Activated T-cell treated with anti-CD3 and anti-CD28 coated beads, Interleukin-2, amount 50 U/mL, for 24 hours (primary cell): ENCODE measurements at regions not wholly inside any gene's neighbourhood (a gene's known extent, or its start where the extent isn't known, plus 50 kb on each side); places are given as distances from the start of the nearest gene placed in this dataset.

Experiments used
- DNase-seq: peaks from one replicate; pipeline ENCODE4 v3.0.0-alpha.2; 2020
- H3K27ac Mint-ChIP-seq: 2 replicates; pipeline ENCODE4 v1.8.0; 2020; ENCODE audit warnings: mild to moderate bottlenecking, mixed read lengths
- H3K27me3 Mint-ChIP-seq: 2 replicates; pipeline ENCODE4 v1.8.0; 2020; ENCODE audit warnings: mixed read lengths
- H3K36me3 Mint-ChIP-seq: 2 replicates; pipeline ENCODE4 v1.8.0; 2020; ENCODE audit warnings: low read depth, mixed read lengths
- H3K4me1 Mint-ChIP-seq: 2 replicates; pipeline ENCODE4 v1.8.0; 2020; ENCODE audit warnings: low read depth, mixed read lengths
- H3K4me3 Mint-ChIP-seq: 2 replicates; pipeline ENCODE4 v1.8.0; 2020; ENCODE audit warnings: mild to moderate bottlenecking, moderate library complexity, mixed read lengths
- H3K9me3 Mint-ChIP-seq: 2 replicates; pipeline ENCODE4 v1.8.0; 2020; ENCODE audit warnings: mixed read lengths

GRCh38 chr4:184536881-184537248 is 62.5 kb upstream of the IRF2 start:
- Mint-ChIP-seq H3K27me3 (no peaks in the 10 kb centered on the region), H3K36me3 (peaks cover 10% of the 10 kb centered on the region), H3K9me3 (peaks cover 3% of the 10 kb centered on the region), H3K27ac (peak overlapping the region; percentile 98), H3K4me3 (peak overlapping the region; percentile 92), H3K4me1 (peaks cover 59% of the 10 kb centered on the region)
- no peak for DNase-seq

DNA sequence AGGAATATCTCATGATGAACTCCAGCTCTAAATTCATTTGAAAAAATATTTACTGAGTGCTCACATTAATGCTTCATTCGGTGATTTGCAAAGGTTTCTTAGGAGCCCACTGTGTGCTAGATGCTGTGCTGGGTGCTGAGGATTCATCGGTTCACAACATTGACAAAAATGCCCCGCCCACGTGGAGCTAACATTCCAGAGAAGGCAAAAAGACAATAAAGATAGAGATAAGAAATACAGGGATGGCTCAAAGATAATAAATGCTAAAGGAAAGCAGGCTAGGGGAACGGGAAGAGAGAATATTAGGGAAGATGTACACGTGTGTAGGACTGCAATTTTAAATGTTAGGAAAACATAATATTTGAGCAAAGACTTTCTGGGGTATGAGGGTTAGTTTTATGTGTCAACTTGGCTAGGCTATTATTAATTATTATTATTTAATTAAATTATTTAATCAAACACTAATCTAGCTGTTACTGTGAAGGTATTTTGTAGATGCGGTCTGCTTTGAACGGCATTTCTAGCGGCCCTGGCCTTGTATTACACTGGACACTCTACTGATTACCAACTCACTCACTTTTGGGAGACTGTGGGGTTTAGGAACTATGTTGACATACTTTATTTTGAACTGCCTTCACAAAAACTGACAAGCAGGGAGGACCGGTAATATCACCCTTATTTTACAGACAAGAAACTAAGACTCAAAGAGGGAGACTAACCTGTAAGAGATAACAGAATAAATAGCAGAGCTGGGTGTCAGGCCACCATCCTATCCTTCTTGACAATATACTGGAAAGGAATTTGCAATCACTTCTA is 61.9 kb upstream of the IRF2 start:
- peaks cover 59% of the 10 kb centered on the region for H3K4me1 Mint-ChIP-seq
- H3K27ac Mint-ChIP-seq: peak overlapping the region; percentile 98
- peak overlapping the region; percentile 92 for H3K4me3 Mint-ChIP-seq
- no peaks in the 10 kb centered on the region for H3K27me3 Mint-ChIP-seq
- peaks cover 10% of the 10 kb centered on the region for H3K36me3 Mint-ChIP-seq
- no peak for DNase-seq
- H3K9me3 Mint-ChIP-seq: peaks cover 3% of the 10 kb centered on the region

DNA sequence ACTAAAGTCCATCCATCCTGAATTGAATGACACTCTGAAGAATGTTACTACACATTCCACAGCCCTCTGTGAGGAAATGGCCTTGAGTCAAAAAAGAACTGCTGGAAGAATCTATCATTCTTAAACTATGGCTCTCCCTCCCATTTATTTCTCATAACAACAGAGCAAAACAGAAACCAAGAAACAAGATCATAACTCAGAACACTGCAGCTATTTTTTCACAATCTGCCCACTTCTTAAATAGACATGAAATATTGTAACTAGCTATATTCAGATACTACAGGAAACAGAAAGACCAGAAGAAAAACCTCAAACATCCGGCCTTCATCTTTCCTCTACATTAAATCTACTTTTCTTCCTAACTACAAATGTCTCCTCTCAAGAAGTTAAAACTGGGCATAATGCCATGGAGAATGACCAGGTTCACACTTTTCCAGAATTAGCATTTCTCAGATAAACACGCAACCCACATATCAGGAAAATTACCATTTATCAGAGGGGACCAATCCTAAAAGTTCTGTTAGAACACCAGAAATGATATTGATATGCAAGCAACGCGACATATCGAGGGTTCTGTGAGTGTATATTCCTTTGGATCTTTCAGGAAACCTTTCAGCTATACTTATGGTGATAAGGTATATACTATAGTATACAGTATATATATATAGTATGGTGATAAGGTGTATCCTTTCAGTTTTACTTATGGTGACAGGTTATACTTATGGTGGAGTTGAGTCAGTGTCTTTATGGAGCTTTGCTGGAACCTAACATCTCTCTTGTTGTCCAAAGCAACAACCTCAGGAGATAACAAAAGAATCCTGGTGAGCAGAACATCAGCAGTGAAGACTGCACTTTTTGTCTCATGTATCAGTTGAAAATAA is 60.4 kb upstream of the IRF2 start:
- Mint-ChIP-seq H3K27me3 (no peaks in the 10 kb centered on the region), H3K4me1 (peaks cover 68% of the 10 kb centered on the region), H3K4me3 (peak overlapping the region; percentile 62), H3K9me3 (peaks cover 3% of the 10 kb centered on the region), H3K27ac (peak overlapping the region; percentile 95), H3K36me3 (peaks cover 10% of the 10 kb centered on the region)
- DNase-seq: no peak

DNA sequence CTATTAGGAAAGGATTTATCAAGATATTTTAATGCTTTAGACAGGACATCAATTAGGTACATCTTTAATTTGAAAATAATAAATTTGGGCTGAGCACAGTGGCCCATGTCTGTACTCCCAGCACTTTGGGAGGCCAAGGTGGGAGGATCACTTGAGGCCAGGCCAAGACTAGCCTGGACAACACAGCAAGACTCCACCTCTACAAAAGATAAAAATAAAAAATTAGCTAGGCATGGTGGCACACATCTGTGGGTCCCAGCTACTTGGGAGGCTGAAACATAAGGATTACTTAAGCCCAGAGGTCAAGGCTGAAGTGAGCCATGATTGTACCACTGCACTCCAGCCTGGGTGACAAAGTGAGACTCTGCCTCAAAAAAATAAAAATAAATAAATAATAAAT is 59.6 kb upstream of the IRF2 start:
- DNase-seq: no peak
- Mint-ChIP-seq H3K4me3 (no peak overlapping the region), H3K36me3 (peaks cover 10% of the 10 kb centered on the region), H3K9me3 (peaks cover 3% of the 10 kb centered on the region), H3K27me3 (no peaks in the 10 kb centered on the region), H3K27ac (peak overlapping the region; percentile 86), H3K4me1 (peaks cover 76% of the 10 kb centered on the region)

GRCh38 chr4:184531008-184531407 is 56.7 kb upstream of the IRF2 start:
- DNase-seq: no peak
- no peak overlapping the region for H3K27ac Mint-ChIP-seq
- peaks cover 3% of the 10 kb centered on the region for H3K9me3 Mint-ChIP-seq
- no peak overlapping the region for H3K4me3 Mint-ChIP-seq
- peaks cover 2% of the 10 kb centered on the region for H3K36me3 Mint-ChIP-seq
- peaks cover 69% of the 10 kb centered on the region for H3K4me1 Mint-ChIP-seq
- no peaks in the 10 kb centered on the region for H3K27me3 Mint-ChIP-seq

- peaks cover 10% of the 10 kb centered on the region for H3K9me3 Mint-ChIP-seq
Measured at GRCh38 chr4:184529283-184529682, 54.9 kb upstream of the IRF2 start.

GRCh38 chr4:184528713-184529112 is 54.4 kb upstream of the IRF2 start:
- H3K4me1 Mint-ChIP-seq: peaks cover 49% of the 10 kb centered on the region
- peaks cover 2% of the 10 kb centered on the region for H3K36me3 Mint-ChIP-seq
- peaks cover 15% of the 10 kb centered on the region for H3K9me3 Mint-ChIP-seq
- no peak overlapping the region for H3K27ac Mint-ChIP-seq
- no peak overlapping the region for H3K4me3 Mint-ChIP-seq
- DNase-seq: no peak
- H3K27me3 Mint-ChIP-seq: no peaks in the 10 kb centered on the region

More at GRCh38 chr4:184529283-184529682, 54.9 kb upstream of the IRF2 start:
- no peak for DNase-seq
- Mint-ChIP-seq H3K4me3 (no peak overlapping the region), H3K27ac (no peak overlapping the region), H3K27me3 (no peaks in the 10 kb centered on the region), H3K36me3 (peaks cover 2% of the 10 kb centered on the region), H3K4me1 (peaks cover 53% of the 10 kb centered on the region)

DNA sequence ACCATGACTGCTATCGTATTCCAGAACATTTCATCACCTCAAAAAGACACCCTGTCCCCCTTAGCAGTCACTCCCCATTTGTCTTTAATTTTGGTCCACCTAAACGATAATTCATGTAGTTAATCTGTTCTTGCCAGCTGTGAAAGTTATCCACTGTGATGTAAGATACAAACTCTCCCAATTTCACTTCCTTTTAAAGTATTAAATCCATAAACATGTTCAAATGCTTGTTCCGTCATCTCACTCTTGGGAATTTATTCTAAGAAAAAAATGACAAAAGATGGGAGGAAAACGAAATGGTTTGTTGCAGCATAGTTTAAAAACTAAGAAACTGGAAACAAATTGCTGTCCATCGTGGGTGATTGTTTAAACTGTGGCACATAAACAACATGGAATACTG is 53.7 kb upstream of the IRF2 start:
- peaks cover 13% of the 10 kb centered on the region for H3K9me3 Mint-ChIP-seq
- no peaks in the 10 kb centered on the region for H3K27me3 Mint-ChIP-seq
- H3K4me1 Mint-ChIP-seq: peaks cover 43% of the 10 kb centered on the region
- no peak overlapping the region for H3K27ac Mint-ChIP-seq
- H3K36me3 Mint-ChIP-seq: no peaks in the 10 kb centered on the region
- no peak for DNase-seq
- no peak overlapping the region for H3K4me3 Mint-ChIP-seq

- no peak for DNase-seq
- H3K36me3 Mint-ChIP-seq: no peaks in the 10 kb centered on the region
- no peak overlapping the region for H3K27ac Mint-ChIP-seq
- no peaks in the 10 kb centered on the region for H3K27me3 Mint-ChIP-seq
- peaks cover 13% of the 10 kb centered on the region for H3K9me3 Mint-ChIP-seq
- H3K4me1 Mint-ChIP-seq: peaks cover 32% of the 10 kb centered on the region
- H3K4me3 Mint-ChIP-seq: no peak overlapping the region
Measured at GRCh38 chr4:184526228-184526627, 51.9 kb upstream of the IRF2 start.
